ENCODE measurements at regions not wholly inside any gene's neighbourhood (a gene's known extent, or its start where the extent isn't known, plus 50 kb on each side); places are given as distances from the start of the nearest gene placed in this dataset.

DNA sequence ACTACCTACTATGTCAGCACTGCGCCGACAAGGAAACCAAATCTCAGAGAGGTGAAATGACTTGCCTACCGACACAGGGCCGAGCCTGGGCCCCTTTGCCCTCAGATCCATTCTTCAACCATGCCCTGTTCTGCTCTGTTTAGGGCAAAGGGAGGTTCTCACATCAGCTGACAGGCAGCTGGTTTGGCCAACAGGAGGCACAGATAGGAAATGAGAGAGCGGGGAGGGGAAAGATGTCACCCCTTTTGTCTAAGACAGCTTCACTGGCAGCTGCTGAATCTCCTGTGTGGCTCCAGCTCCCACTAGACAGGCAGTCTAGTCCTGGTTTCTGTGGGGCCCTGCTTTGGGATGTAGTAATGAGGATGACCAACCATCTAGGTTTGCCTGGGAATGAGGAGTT, 158.7 kb downstream of the TMEM200A start:
- ATAC-seq (ENCODE audit: low FRiP score) (no peak), DNase-seq (ENCODE audit: low spot score) (no peak)
- TF ChIP-seq, protein P1, sequence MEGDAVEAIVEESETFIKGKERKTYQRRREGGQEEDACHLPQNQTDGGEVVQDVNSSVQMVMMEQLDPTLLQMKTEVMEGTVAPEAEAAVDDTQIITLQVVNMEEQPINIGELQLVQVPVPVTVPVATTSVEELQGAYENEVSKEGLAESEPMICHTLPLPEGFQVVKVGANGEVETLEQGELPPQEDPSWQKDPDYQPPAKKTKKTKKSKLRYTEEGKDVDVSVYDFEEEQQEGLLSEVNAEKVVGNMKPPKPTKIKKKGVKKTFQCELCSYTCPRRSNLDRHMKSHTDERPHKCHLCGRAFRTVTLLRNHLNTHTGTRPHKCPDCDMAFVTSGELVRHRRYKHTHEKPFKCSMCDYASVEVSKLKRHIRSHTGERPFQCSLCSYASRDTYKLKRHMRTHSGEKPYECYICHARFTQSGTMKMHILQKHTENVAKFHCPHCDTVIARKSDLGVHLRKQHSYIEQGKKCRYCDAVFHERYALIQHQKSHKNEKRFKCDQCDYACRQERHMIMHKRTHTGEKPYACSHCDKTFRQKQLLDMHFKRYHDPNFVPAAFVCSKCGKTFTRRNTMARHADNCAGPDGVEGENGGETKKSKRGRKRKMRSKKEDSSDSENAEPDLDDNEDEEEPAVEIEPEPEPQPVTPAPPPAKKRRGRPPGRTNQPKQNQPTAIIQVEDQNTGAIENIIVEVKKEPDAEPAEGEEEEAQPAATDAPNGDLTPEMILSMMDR (IDR thresholded peaks at IDR 0.05) = no peak

GRCh38 chr6:130525408-130525807, 159.6 kb downstream of the TMEM200A start:
- TF ChIP-seq, protein P1 (IDR thresholded peaks at IDR 0.05) = no peak
- no peak for DNase-seq (ENCODE audit: low spot score)

DNA sequence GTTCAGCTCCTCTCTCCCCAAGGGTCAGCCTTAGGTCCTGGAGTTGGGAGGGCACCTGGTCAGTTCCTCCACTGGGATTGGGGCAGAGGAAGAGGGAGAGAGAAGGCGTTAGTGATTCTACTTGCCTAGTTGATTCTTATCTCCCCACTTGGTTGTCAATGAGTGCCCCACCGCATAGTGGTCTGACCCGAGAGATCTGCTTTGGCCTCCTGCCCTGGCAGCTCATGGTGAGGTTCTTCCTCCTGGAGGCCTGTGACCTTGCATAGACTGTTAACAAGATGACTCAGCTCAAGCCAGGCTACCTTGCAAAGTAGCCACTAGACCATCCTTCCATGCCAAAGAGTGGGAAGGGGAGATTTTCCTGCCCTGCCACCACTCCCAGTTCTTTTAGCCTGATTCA, 160.6 kb downstream of the TMEM200A start:
- no peak for ATAC-seq (ENCODE audit: low FRiP score)
- TF ChIP-seq, protein P1 (IDR thresholded peaks at IDR 0.05) = no peak
- no peak for DNase-seq (ENCODE audit: low spot score)

More at GRCh38 chr6:130525408-130525807, 159.6 kb downstream of the TMEM200A start:
- no peak for ATAC-seq (ENCODE audit: low FRiP score)

DNA sequence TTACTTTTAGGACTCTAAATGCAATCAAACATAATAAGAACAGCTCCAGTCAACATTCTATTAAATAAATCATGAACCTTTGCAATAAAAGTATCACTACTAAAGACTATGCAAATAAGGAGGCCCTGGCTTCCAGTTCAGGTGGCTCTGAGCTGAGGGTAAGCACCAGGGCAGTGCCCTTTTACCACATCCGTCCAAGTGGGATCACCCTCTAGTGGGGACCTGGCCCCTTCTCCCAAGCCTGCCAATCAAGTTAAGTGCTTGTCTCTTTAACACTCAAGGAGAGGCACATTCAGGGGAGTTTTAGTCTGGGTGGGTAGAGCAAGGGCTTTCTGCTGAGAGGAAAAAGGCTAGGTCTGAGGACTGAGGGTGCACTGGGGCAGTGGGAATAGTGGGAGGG, 161.4 kb downstream of the TMEM200A start:
- DNase-seq (ENCODE audit: low spot score) (no peak), ATAC-seq (ENCODE audit: low FRiP score) (no peak)
- TF ChIP-seq, protein P1 (IDR thresholded peaks at IDR 0.05) = no peak

- DNase-seq (ENCODE audit: low spot score) = no peak
- TF ChIP-seq, protein P1 (IDR thresholded peaks at IDR 0.05) = no peak
- ATAC-seq (ENCODE audit: low FRiP score) = no peak
Measured at GRCh38 chr6:130529569-130530149, 163.8 kb downstream of the TMEM200A start.

GRCh38 chr6:130534627-130535026, 168.8 kb downstream of the TMEM200A start:
- TF ChIP-seq, protein P1 (IDR thresholded peaks at IDR 0.05) = no peak
- ATAC-seq (ENCODE audit: low FRiP score) = no peak
- DNase-seq (ENCODE audit: low spot score) = no peak

GRCh38 chr6:130535242-130535641, 169.4 kb downstream of the TMEM200A start:
- DNase-seq (ENCODE audit: low spot score) = no peak
- no peak for ATAC-seq (ENCODE audit: low FRiP score)
- TF ChIP-seq, protein P1 (IDR thresholded peaks at IDR 0.05) = no peak

Data from omental fat pad (tissue), 3 donors.